NCI-H345 treated with DMSO at 0.1 percent for 48 hours (cell line): ENCODE measurements at regions not wholly inside any gene's neighbourhood (a gene's known extent, or its start where the extent isn't known, plus 50 kb on each side); places are given as distances from the start of the nearest gene placed in this dataset.
"Not testable (repeated sequence)": the region's sequence is repeated elsewhere in the genome, so short reads cannot be mapped to it uniquely, and the experiment has no call there.

Experiments used
- DNase-seq: peaks from one replicate; lab custom pipeline; 2025; ENCODE audit not compliant: unreplicated experiment; lab: John Stamatoyannopoulos, UW

- no peak for DNase-seq
These were observed 61.9 kb upstream of the ADGRL2 start for GRCh38 chr1:81738875-81739274.

GRCh38 chr1:81733480-81733879 lies 67.3 kb upstream of the ADGRL2 start:
- no peak for DNase-seq

- DNase-seq = no peak
These were observed 68.7 kb upstream of the ADGRL2 start for GRCh38 chr1:81731989-81732388.

- DNase-seq = no peak
These were observed 69.9 kb upstream of the ADGRL2 start for GRCh38 chr1:81730881-81731280.

- DNase-seq = not testable (repeated sequence)
These were observed 70.4 kb upstream of the ADGRL2 start for GRCh38 chr1:81730299-81730698.

- no peak for DNase-seq
These were observed 70.9 kb upstream of the ADGRL2 start for GRCh38 chr1:81729818-81730217.

GRCh38 chr1:81729239-81729638 lies 71.5 kb upstream of the ADGRL2 start:
- no peak for DNase-seq

- no peak for DNase-seq
These were observed 74.9 kb upstream of the ADGRL2 start for GRCh38 chr1:81725823-81726222.

GRCh38 chr1:81722631-81723328 lies 78.0 kb upstream of the ADGRL2 start:
- not testable (repeated sequence) for DNase-seq

GRCh38 chr1:81720256-81720655 lies 80.5 kb upstream of the ADGRL2 start:
- DNase-seq = not testable (repeated sequence)

- DNase-seq = no peak
These were observed 83.5 kb upstream of the ADGRL2 start for GRCh38 chr1:81717230-81717629.

GRCh38 chr1:81715391-81715790 lies 85.3 kb upstream of the ADGRL2 start:
- DNase-seq = no peak

- DNase-seq = no peak
These were observed 86.1 kb upstream of the ADGRL2 start for GRCh38 chr1:81714636-81715035.

GRCh38 chr1:81712425-81712824 lies 88.3 kb upstream of the ADGRL2 start:
- DNase-seq = no peak

GRCh38 chr1:81710857-81711256 lies 89.9 kb upstream of the ADGRL2 start:
- DNase-seq = no peak

- no peak for DNase-seq
These were observed 92.5 kb upstream of the ADGRL2 start for GRCh38 chr1:81708250-81708649.

GRCh38 chr1:81706650-81707435 lies 93.9 kb upstream of the ADGRL2 start:
- no peak for DNase-seq

- DNase-seq = no peak
These were observed 96.8 kb upstream of the ADGRL2 start for GRCh38 chr1:81703756-81704463.

GRCh38 chr1:81703391-81703755 lies 97.4 kb upstream of the ADGRL2 start:
- no peak for DNase-seq

GRCh38 chr1:81702903-81703302 lies 97.8 kb upstream of the ADGRL2 start:
- no peak for DNase-seq

GRCh38 chr1:81702079-81702715 lies 98.5 kb upstream of the ADGRL2 start:
- no peak for DNase-seq
